ENCODE measurements at regions not wholly inside any gene's neighbourhood (a gene's known extent, or its start where the extent isn't known, plus 50 kb on each side); places are given as distances from the start of the nearest gene placed in this dataset.

- DNase-seq: no peak
Measured at GRCh38 chr2:66805016-66805865, 370.3 kb downstream of the MEIS1 start.

GRCh38 chr2:66805968-66806367 is 371.0 kb downstream of the MEIS1 start:
- DNase-seq: no peak

- no peak for DNase-seq
Measured at GRCh38 chr2:66813525-66813924, 378.6 kb downstream of the MEIS1 start.

- DNase-seq: no peak
Measured at GRCh38 chr2:66813976-66814375, 379.1 kb downstream of the MEIS1 start.

- DNase-seq: no peak
Measured at GRCh38 chr2:66814916-66815315, 380.0 kb downstream of the MEIS1 start.

- DNase-seq: no peak
Measured at GRCh38 chr2:66815886-66816285, 381.0 kb downstream of the MEIS1 start.

GRCh38 chr2:66821168-66821567 is 386.2 kb downstream of the MEIS1 start:
- DNase-seq: no peak

- no peak for DNase-seq
Measured at GRCh38 chr2:66822186-66822585, 387.3 kb downstream of the MEIS1 start.

- no peak for DNase-seq
Measured at GRCh38 chr2:66824926-66825325, 390.0 kb downstream of the MEIS1 start.

GRCh38 chr2:66827851-66828250 is 392.9 kb downstream of the MEIS1 start:
- DNase-seq: no peak

- DNase-seq: no peak
Measured at GRCh38 chr2:66828876-66829275, 394.0 kb downstream of the MEIS1 start.

- no peak for DNase-seq
Measured at GRCh38 chr2:66830881-66831280, 396.0 kb downstream of the MEIS1 start.

GRCh38 chr2:66832646-66833435 is 397.9 kb downstream of the MEIS1 start:
- no peak for DNase-seq

- DNase-seq: no peak
Measured at GRCh38 chr2:66834859-66835258, 399.9 kb downstream of the MEIS1 start.

- DNase-seq: no peak
Measured at GRCh38 chr2:66836851-66837250, 401.9 kb downstream of the MEIS1 start.

- no peak for DNase-seq
Measured at GRCh38 chr2:66839551-66840320, 404.8 kb downstream of the MEIS1 start.

GRCh38 chr2:66840321-66841002 is 405.5 kb downstream of the MEIS1 start:
- DNase-seq: no peak

GRCh38 chr2:66843847-66844246 is 408.9 kb downstream of the MEIS1 start:
- no peak for DNase-seq

- no peak for DNase-seq
Measured at GRCh38 chr2:66845307-66845706, 410.4 kb downstream of the MEIS1 start.

- no peak for DNase-seq
Measured at GRCh38 chr2:66846887-66847286, 412.0 kb downstream of the MEIS1 start.

GRCh38 chr2:66849153-66849755 is 414.3 kb downstream of the MEIS1 start:
- DNase-seq: no peak

GRCh38 chr2:66850376-66850775 is 415.5 kb downstream of the MEIS1 start:
- DNase-seq: no peak

Measured in suppressor macrophage treated with lipopolysaccharide for 1 hour (primary cell).